ENCODE measurements at regions not wholly inside any gene's neighbourhood (a gene's known extent, or its start where the extent isn't known, plus 50 kb on each side); places are given as distances from the start of the nearest gene placed in this dataset.
A peak's percentile ranks its signal among the peaks of the same experiment; 100 is the strongest.

DNA sequence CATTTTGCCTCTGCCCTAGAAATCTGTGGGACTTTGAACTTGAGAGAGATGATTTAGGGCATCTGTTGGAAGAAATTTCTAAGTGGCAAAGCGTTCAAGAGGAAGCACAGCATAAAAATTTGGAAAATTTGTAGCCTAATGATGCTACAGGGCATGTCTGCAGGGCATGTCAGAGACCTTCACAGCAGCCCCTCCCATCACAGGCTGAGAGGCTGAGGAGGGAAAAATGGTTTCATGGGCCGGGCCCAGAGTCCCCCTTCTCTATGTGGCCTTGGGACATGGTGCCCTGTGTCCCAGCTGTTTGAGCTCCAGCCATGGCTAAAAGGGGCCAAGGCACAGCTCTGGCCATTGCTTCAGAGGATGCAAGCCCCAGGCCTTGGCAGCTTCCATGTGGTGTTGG is 203.0 kb downstream of the STK31 start:
- Histone ChIP-seq H3K27me3 (no peaks in the 10 kb centered on the region), H3K4me1 (peaks cover 0 to 2% (median 0%) of the 10 kb centered on the region in 4 donors), H3K4me3 (no peak overlapping the region), H3K9me3 (no peaks in the 10 kb centered on the region), H3K27ac (no peak overlapping the region), H3K36me3 (no peaks in the 10 kb centered on the region)
- 76 to 92% (median 91%) methylated on average over 2 of the region's 2 CpGs for WGBS, 5 donors
- intact Hi-C loops (cut with DNase I; ENCODE audit: low total_unique reads) = no loop called here
- no peak for DNase-seq
- TF ChIP-seq, protein P1, sequence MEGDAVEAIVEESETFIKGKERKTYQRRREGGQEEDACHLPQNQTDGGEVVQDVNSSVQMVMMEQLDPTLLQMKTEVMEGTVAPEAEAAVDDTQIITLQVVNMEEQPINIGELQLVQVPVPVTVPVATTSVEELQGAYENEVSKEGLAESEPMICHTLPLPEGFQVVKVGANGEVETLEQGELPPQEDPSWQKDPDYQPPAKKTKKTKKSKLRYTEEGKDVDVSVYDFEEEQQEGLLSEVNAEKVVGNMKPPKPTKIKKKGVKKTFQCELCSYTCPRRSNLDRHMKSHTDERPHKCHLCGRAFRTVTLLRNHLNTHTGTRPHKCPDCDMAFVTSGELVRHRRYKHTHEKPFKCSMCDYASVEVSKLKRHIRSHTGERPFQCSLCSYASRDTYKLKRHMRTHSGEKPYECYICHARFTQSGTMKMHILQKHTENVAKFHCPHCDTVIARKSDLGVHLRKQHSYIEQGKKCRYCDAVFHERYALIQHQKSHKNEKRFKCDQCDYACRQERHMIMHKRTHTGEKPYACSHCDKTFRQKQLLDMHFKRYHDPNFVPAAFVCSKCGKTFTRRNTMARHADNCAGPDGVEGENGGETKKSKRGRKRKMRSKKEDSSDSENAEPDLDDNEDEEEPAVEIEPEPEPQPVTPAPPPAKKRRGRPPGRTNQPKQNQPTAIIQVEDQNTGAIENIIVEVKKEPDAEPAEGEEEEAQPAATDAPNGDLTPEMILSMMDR (IDR thresholded peaks at IDR 0.05) = no peak
- TF ChIP-seq POLR2AphosphoS5 (IDR thresholded peaks at IDR 0.05) = no peak
- TF ChIP-seq POLR2A (IDR thresholded peaks at IDR 0.05) = no peak
- TF ChIP-seq EP300 (IDR thresholded peaks at IDR 0.05) = no peak

DNA sequence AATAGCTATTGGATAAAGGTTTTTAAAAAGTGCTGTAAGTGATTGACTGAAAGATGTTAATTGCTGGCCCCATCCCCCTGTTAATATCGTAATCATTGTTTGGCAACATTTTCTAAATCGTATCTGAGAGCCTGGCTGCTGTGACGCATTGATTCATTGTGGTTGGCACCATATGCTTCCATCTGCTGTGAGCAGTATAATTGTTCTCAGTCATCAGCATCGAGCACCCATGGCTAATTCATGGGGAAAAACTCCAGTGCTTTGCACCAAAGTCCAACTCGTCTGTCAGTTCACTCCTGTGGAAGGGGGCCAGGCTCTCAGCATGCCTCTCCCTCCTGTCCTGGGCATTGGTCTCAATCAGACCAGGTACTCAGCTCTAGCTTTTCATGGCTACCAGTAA is 205.2 kb downstream of the STK31 start:
- H3K27me3 ChIP-seq = no peaks in the 10 kb centered on the region
- TF ChIP-seq POLR2AphosphoS5 (IDR thresholded peaks at IDR 0.05) = no peak
- TF ChIP-seq, protein P1 (IDR thresholded peaks at IDR 0.05) = no peak
- no peak for TF ChIP-seq POLR2A (IDR thresholded peaks at IDR 0.05)
- TF ChIP-seq EP300 (IDR thresholded peaks at IDR 0.05) = no peak
- peak in 1 of 2 donors; percentile 45 for DNase-seq
- H3K9me3 ChIP-seq = no peaks in the 10 kb centered on the region
- H3K36me3 ChIP-seq = no peaks in the 10 kb centered on the region
- peaks cover 0 to 15% (median 0%) of the 10 kb centered on the region in 4 donors for H3K4me1 ChIP-seq
- H3K27ac ChIP-seq = no peak overlapping the region
- WGBS, 5 donors = 66 to 81% (median 75%) methylated on average over 5 of the region's 5 CpGs
- H3K4me3 ChIP-seq = no peak overlapping the region
- intact Hi-C loops (cut with DNase I; ENCODE audit: low total_unique reads) = no loop called here

DNA sequence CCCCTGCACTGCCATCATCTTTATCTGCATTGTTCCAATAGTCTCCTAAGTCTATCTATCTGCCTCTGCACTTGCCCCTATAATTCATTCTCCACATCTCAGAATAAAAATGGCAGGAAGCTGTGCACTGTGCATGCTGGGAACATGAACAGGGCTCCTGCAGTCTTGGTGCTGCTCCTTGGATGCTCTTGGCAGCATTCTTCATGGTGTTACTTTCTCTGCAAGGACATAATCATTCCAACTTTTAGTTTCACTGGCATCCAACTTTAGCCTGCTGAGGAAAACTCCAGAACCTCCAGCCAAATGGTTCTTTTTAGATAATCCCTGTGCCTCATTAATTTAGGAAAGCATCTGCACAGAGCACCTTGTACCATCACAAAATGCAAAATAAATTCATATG is 208.3 kb downstream of the STK31 start:
- H3K4me3 ChIP-seq = no peak overlapping the region
- H3K9me3 ChIP-seq = no peaks in the 10 kb centered on the region
- H3K27me3 ChIP-seq = no peaks in the 10 kb centered on the region
- peaks cover 0 to 15% (median 0%) of the 10 kb centered on the region in 4 donors for H3K4me1 ChIP-seq
- no peak for TF ChIP-seq POLR2A (IDR thresholded peaks at IDR 0.05)
- TF ChIP-seq, protein P1 (IDR thresholded peaks at IDR 0.05) = no peak
- no peak for TF ChIP-seq EP300 (IDR thresholded peaks at IDR 0.05)
- no peak for TF ChIP-seq POLR2AphosphoS5 (IDR thresholded peaks at IDR 0.05)
- H3K27ac ChIP-seq = no peak overlapping the region
- intact Hi-C loops (cut with DNase I; ENCODE audit: low total_unique reads) = no loop called here
- DNase-seq = no peak
- H3K36me3 ChIP-seq = no peaks in the 10 kb centered on the region

DNA sequence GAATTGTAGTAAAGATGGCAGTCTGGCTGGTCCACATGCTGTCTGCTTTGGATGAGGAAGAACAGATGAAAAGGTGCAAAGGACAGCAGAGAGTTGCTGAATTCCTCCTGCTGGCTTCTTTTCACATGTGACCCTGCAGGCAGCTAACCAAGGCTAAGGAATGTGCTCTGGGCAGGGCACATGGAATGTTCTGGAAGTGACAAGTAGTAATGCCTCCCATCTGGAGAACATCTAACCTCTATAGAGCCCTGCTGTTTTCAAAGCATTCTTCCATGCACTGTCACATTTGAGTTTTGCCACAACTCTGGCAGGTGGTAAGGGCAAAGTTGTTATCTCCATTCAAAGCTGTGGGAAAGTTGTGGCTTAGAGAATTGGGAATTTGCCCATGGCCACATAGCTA is 208.8 kb downstream of the STK31 start:
- H3K4me1 ChIP-seq = peaks cover 0 to 15% (median 0%) of the 10 kb centered on the region in 4 donors
- no peak overlapping the region for H3K27ac ChIP-seq
- no peaks in the 10 kb centered on the region for H3K36me3 ChIP-seq
- H3K9me3 ChIP-seq = no peaks in the 10 kb centered on the region
- TF ChIP-seq, protein P1 (IDR thresholded peaks at IDR 0.05) = no peak
- no peak for TF ChIP-seq EP300 (IDR thresholded peaks at IDR 0.05)
- TF ChIP-seq POLR2A (IDR thresholded peaks at IDR 0.05) = no peak
- no peak for TF ChIP-seq POLR2AphosphoS5 (IDR thresholded peaks at IDR 0.05)
- H3K27me3 ChIP-seq = no peaks in the 10 kb centered on the region
- no peak overlapping the region for H3K4me3 ChIP-seq
- intact Hi-C loops (cut with DNase I; ENCODE audit: low total_unique reads) = no loop called here
- no peak for DNase-seq
